ENCODE measurements at regions not wholly inside any gene's neighbourhood (a gene's known extent, or its start where the extent isn't known, plus 50 kb on each side); places are given as distances from the start of the nearest gene placed in this dataset.

DNA sequence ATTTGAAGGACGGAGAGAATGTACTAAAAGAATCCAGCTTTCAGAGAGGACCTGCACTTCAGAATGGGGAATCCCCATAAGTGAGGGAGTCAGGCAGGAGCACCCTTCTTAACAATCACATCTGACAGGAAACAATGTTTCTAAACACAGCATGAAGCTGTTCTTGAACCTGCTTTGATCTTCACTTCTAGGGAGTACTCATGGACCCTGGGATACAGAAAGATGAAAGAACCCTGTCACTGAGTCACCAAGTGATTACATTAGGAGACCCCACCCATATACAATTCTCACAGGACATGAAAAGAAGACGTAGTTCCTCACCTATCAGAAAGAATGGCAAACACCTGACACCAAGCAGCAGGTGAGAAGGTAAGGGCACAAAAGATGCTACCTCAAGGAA, 296.9 kb upstream of the ZC3H12C start:
- TF ChIP-seq, protein P1, sequence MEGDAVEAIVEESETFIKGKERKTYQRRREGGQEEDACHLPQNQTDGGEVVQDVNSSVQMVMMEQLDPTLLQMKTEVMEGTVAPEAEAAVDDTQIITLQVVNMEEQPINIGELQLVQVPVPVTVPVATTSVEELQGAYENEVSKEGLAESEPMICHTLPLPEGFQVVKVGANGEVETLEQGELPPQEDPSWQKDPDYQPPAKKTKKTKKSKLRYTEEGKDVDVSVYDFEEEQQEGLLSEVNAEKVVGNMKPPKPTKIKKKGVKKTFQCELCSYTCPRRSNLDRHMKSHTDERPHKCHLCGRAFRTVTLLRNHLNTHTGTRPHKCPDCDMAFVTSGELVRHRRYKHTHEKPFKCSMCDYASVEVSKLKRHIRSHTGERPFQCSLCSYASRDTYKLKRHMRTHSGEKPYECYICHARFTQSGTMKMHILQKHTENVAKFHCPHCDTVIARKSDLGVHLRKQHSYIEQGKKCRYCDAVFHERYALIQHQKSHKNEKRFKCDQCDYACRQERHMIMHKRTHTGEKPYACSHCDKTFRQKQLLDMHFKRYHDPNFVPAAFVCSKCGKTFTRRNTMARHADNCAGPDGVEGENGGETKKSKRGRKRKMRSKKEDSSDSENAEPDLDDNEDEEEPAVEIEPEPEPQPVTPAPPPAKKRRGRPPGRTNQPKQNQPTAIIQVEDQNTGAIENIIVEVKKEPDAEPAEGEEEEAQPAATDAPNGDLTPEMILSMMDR (conservative IDR thresholded peaks at IDR 0.05) = no peak
- TF ChIP-seq ZFX (IDR thresholded peaks at IDR 0.05) = no peak

DNA sequence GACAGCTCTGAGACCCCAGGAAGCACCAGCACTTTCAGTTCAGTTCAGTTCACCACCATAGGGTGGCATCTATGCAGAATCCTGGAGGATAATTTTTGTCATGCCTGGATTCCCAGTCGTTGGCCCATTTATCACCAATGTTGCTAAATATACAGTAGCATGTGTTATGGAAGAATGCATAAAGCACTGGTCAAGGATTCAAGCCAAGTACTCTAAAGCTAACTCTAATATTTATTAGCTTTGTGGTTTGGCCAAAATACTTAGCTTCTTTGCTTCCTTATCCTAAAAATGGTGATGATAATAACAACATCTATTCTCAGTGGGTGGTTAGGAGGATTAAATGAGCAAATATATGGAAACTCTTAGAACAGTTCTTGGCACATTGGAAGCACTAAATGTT, 294.7 kb upstream of the ZC3H12C start:
- no peak for TF ChIP-seq ZFX (IDR thresholded peaks at IDR 0.05)
- TF ChIP-seq, protein P1 (conservative IDR thresholded peaks at IDR 0.05) = no peak
- H3K27ac ChIP-seq = no peak overlapping the region

More for the DNA sequence above, 296.9 kb upstream of the ZC3H12C start:
- H3K27ac ChIP-seq = no peak overlapping the region

DNA sequence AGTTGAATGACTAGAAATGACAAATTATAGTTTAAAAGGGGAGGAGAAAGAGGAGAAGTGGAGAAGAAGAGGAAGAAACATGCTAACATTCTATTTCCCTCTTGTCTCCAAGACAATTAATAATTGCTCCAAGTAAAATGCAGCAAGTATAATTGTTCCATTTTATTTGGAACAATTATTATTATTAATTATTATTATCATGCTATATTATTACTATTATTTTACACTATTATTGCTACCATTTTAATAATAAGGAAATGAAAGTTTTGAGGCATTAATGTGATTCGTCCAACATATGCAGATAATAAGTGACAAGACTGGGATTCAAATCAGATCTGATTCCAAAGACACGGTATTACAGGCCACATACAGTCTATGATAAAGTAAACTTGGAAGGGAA, 293.6 kb upstream of the ZC3H12C start:
- TF ChIP-seq, protein P1 (conservative IDR thresholded peaks at IDR 0.05) = no peak
- no peak for TF ChIP-seq ZFX (IDR thresholded peaks at IDR 0.05)
- no peak overlapping the region for H3K27ac ChIP-seq

DNA sequence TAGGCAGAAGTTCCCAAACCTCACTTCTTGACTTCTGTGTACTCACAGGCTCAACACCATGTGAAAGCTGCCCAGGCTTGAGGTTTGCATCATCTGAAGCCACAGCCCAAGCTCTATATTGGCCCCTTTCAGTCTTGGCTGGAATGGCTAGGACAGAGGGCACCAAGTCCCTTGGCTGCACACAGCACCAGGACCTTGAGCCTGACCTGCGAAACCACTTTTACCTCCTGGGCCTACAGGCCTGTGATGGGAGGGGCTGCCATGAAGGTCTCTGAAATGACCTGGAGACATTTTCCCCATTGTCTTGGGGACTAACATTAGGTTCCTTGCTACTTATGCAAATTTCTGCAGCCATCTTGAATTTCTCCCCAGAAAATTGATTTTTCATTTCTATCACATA, 288.3 kb upstream of the ZC3H12C start:
- no peak for TF ChIP-seq ZFX (IDR thresholded peaks at IDR 0.05)
- TF ChIP-seq, protein P1 (conservative IDR thresholded peaks at IDR 0.05) = no peak
- no peak overlapping the region for H3K27ac ChIP-seq

DNA sequence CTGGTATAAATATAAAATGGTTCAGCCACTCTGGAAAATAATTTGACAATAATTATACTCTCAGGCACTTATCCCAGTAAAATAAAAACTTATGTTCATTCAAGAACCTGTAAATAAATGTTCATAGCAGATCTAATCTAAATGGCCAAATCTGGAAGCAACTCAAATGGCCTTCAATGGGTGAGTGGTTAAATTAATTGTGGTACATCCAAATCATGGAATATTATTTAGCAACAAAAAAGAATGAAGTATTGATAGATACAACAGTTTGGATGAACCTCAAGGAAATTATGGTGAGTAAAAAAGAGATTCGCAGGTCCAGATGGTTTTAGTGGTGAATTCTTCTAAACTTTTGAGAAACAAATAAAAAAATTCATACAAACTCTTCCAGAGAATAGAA, 287.0 kb upstream of the ZC3H12C start:
- no peak for TF ChIP-seq ZFX (IDR thresholded peaks at IDR 0.05)
- TF ChIP-seq, protein P1 (conservative IDR thresholded peaks at IDR 0.05) = no peak

DNA sequence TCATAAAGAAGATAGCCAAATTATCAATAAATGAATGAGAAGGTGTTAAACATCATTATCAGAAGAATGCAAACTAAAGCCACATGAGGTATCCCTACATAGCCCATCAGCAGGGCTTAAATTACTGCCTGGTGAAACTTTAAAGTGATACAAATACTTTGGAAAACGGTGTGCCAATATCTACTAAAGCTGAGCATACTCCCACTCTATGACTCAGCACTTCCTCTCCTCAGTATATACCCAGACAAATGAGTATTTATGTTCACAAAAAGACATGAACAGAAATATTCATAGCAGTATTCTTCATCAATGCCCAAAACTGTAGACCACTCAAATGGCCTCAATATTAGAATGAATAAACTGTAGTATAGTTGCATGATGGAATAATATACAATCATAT, 284.6 kb upstream of the ZC3H12C start:
- TF ChIP-seq, protein P1 (conservative IDR thresholded peaks at IDR 0.05) = no peak
- no peak for TF ChIP-seq ZFX (IDR thresholded peaks at IDR 0.05)
- H3K27ac ChIP-seq = no peak overlapping the region

More for the DNA sequence above, 287.0 kb upstream of the ZC3H12C start:
- no peak overlapping the region for H3K27ac ChIP-seq

DNA sequence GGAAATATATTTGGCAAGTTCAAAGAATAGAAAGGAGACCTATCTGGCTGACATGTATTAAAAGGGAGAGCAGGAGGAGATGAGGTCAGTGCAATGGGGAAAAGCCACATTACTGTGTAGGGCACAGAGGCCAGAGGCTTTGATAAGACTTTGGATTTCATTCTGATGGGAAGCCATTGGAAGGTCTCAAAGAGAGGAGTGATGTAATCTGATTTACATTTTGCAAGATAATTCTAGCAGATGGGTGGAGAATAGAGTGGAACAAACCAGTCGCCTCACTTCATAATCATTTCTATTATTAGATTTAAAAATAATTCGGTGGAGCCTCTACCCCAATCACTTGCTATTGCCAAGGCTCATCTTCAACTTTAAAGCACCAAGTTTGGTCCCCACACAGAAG, 278.4 kb upstream of the ZC3H12C start:
- no peak overlapping the region for H3K27ac ChIP-seq
- TF ChIP-seq, protein P1 (conservative IDR thresholded peaks at IDR 0.05) = no peak
- TF ChIP-seq ZFX (IDR thresholded peaks at IDR 0.05) = no peak

Data from C4-2B (cell line).